Neural cell (in vitro differentiated cells): ENCODE measurements at regions not wholly inside any gene's neighbourhood (a gene's known extent, or its start where the extent isn't known, plus 50 kb on each side); places are given as distances from the start of the nearest gene placed in this dataset.

Experiments used
- H2AFZ ChIP-seq: fragments of 200-600, 300-800 bp; sonication (generic), shearing (Covaris generic); 2 replicates; pipeline ENCODE4 v1.6.0; 2014; ENCODE audit warnings: low read depth, mild to moderate bottlenecking, antibody characterized with exemption, low read length, moderate library complexity
- H3F3A ChIP-seq: fragments of 200-600 bp; shearing (Covaris generic); 2 replicates; pipeline ENCODE4 v1.6.1; 2016; ENCODE audit warnings: mild to moderate bottlenecking, moderate library complexity, mixed read lengths, antibody characterized with exemption, low read length; ENCODE audit not compliant: insufficient read depth, poor library complexity, severe bottlenecking
- H3K27ac ChIP-seq: fragments of 200-600, 300-800 bp; sonication (generic), shearing (Covaris generic); 2 replicates; pipeline ENCODE4 v1.5.1; 2014; ENCODE audit warnings: mild to moderate bottlenecking, low read length, moderate library complexity
- H3K27me3 ChIP-seq: fragments of 300-800, 200-600 bp; sonication (generic), shearing (Covaris generic); 2 replicates; pipeline ENCODE4 v1.6.0; 2014; ENCODE audit warnings: mild to moderate bottlenecking, low read depth, low read length, moderate library complexity; ENCODE audit not compliant: insufficient read depth
- H3K36me3 ChIP-seq: fragments of 300-800, 200-600 bp; sonication (generic), shearing (Covaris generic); 2 replicates; pipeline ENCODE4 v1.5.1; 2014; ENCODE audit warnings: mild to moderate bottlenecking, antibody characterized with exemption, low read length, moderate library complexity; ENCODE audit not compliant: insufficient read depth
- H3K4me2 ChIP-seq: fragments of 300-800, 200-600 bp; sonication (generic), shearing (Covaris generic); 2 replicates; pipeline ENCODE4 v1.6.0; 2014; ENCODE audit warnings: mild to moderate bottlenecking, low read length
- H3K4me3 ChIP-seq: fragments of 300-800, 200-600 bp; sonication (generic), shearing (Covaris generic); 2 replicates; pipeline ENCODE4 v1.5.1; 2014; ENCODE audit warnings: mild to moderate bottlenecking, low read length, moderate library complexity
- H3K79me2 ChIP-seq: fragments of 200-600 bp; shearing (Covaris generic); replicated peaks from 2 replicates; pipeline ENCODE4 v1.6.0; 2014; ENCODE audit warnings: mild to moderate bottlenecking, low read length, moderate library complexity; ENCODE audit not compliant: insufficient read depth
- H3K9ac ChIP-seq: fragments of 300-800, 200-600 bp; sonication (generic), shearing (Covaris generic); 2 replicates; pipeline ENCODE4 v1.6.1; 2016; ENCODE audit warnings: mild to moderate bottlenecking, low read length, mixed read lengths
- H3K9me2 ChIP-seq: fragments of 200-600 bp; shearing (Covaris generic); 2 replicates; pipeline ENCODE4 v1.6.1; 2016; ENCODE audit warnings: mild to moderate bottlenecking, low read length, mixed read lengths; ENCODE audit not compliant: insufficient read depth
- H3K9me3 ChIP-seq: fragments of 200-600, 300-800 bp; sonication (generic), shearing (Covaris generic); 2 replicates; pipeline ENCODE4 v1.6.1; 2016; ENCODE audit warnings: mild to moderate bottlenecking, mixed run types, low read length, moderate library complexity, mixed read lengths
- H4K20me1 ChIP-seq: fragments of 200-600 bp; shearing (Covaris generic); 2 replicates; pipeline ENCODE4 v1.6.1; 2016; ENCODE audit warnings: mild to moderate bottlenecking, mixed run types; ENCODE audit not compliant: insufficient read depth
- EP300 ChIP-seq: fragments of 450-650 bp; conservative IDR thresholded peaks from 2 replicates; pipeline ENCODE4 v1.6.1; 2014; ENCODE audit warnings: antibody characterized with exemption, mild to moderate bottlenecking, moderate library complexity; ENCODE audit not compliant: poor library complexity, severe bottlenecking
- EZH2 ChIP-seq: fragments of 200-600, 300-800 bp; shearing (Covaris generic), sonication (generic); IDR thresholded peaks from 2 replicates; pipeline ENCODE4 v1.6.1; 2014; ENCODE audit warnings: antibody characterized with exemption, low read length, borderline replicate concordance, mild to moderate bottlenecking; ENCODE audit not compliant: insufficient read depth, poor library complexity, severe bottlenecking
- MXI1 ChIP-seq: fragments of 450-650 bp; conservative IDR thresholded peaks from 2 replicates; pipeline ENCODE4 v1.6.1; 2014; ENCODE audit warnings: antibody characterized with exemption, mild to moderate bottlenecking; ENCODE audit not compliant: poor library complexity, severe bottlenecking
- POLR2AphosphoS5 ChIP-seq: IDR thresholded peaks from 2 replicates; pipeline ENCODE4 v1.6.1; 2012
- RAD21 ChIP-seq: fragments of 450-650 bp; conservative IDR thresholded peaks from 2 replicates; pipeline ENCODE4 v1.6.1; 2014; ENCODE audit warnings: antibody characterized with exemption, mild to moderate bottlenecking, moderate library complexity
- REST ChIP-seq: IDR thresholded peaks from 2 replicates; pipeline ENCODE4 v1.6.1; 2012; ENCODE audit warnings: borderline replicate concordance
- SMC3 ChIP-seq: fragments of 450-650 bp; conservative IDR thresholded peaks from 2 replicates; pipeline ENCODE4 v1.6.1; 2014; ENCODE audit warnings: antibody characterized with exemption, mild to moderate bottlenecking, moderate library complexity; ENCODE audit not compliant: poor library complexity
- TAF1 ChIP-seq: IDR thresholded peaks from 2 replicates; pipeline ENCODE4 v1.6.1; 2012; ENCODE audit warnings: low read depth
- TF ChIP-seq, protein P1 (sequence below): fragments of 450-650 bp; IDR thresholded peaks from 2 replicates; pipeline ENCODE4 v1.5.1; 2014; ENCODE audit warnings: antibody characterized with exemption, mild to moderate bottlenecking, moderate library complexity; ENCODE audit not compliant: poor library complexity, severe bottlenecking

- H3K4me2 ChIP-seq = no peak overlapping the region
- H3K9me2 ChIP-seq = no peaks in the 10 kb centered on the region
- no peaks in the 10 kb centered on the region for H3K79me2 ChIP-seq
- H2AFZ ChIP-seq = no peak overlapping the region
- H3K9ac ChIP-seq = no peak overlapping the region
- no peaks in the 10 kb centered on the region for H3K27me3 ChIP-seq
- H3F3A ChIP-seq = no peaks in the 10 kb centered on the region
- no peaks in the 10 kb centered on the region for H4K20me1 ChIP-seq
- no peaks in the 10 kb centered on the region for H3K9me3 ChIP-seq
- TF ChIP-seq SMC3 (no peak), REST (no peak), MXI1 (no peak), RAD21 (no peak), TAF1 (no peak), POLR2AphosphoS5 (no peak)
- H3K27ac ChIP-seq = no peak overlapping the region
- H3K4me3 ChIP-seq = no peak overlapping the region
- no peaks in the 10 kb centered on the region for H3K36me3 ChIP-seq
These were observed 201.4 kb upstream of the MARCKS start for GRCh38 chr6:113655761-113656160.

DNA sequence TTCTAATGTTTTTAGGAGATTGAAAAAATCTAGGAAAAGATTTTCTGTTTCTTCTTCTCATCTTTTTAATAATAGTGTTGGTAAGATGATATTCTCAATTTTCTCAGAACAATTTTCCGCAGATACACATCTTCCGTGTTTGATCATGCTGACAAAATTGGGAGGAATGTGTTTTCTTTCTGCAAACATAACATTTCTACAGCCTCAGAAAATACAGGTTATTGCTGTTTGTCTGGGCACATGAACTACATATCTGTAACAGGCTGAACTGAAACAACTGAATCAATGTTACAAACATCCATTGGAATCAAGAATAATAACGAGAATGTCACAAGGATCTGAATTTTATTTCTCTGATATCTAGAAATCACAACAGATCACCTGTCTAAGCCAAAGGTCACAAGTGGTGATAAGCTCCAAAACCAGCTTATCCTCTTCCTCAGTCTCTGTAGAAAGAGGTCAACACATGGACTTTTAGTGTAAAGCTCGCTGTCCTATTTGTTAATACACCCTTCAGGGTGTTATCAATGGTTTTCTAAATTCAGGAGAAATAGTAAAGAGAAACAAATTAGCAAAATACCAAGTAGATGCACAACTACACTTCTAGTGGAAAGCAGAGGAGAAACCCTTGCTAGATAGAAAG lies 197.3 kb upstream of the MARCKS start:
- Histone ChIP-seq H3K79me2 (no peaks in the 10 kb centered on the region), H3K9me2 (no peaks in the 10 kb centered on the region), H3K4me3 (no peak overlapping the region), H4K20me1 (no peaks in the 10 kb centered on the region), H3K4me2 (no peak overlapping the region), H3K9ac (no peak overlapping the region), H2AFZ (no peak overlapping the region), H3K27ac (no peak overlapping the region), H3K36me3 (no peaks in the 10 kb centered on the region), H3K9me3 (no peaks in the 10 kb centered on the region), H3K27me3 (no peaks in the 10 kb centered on the region), H3F3A (no peaks in the 10 kb centered on the region)
- TF ChIP-seq REST = no peak
- no peak for TF ChIP-seq MXI1
- TF ChIP-seq RAD21 = no peak
- no peak for TF ChIP-seq EP300
- TF ChIP-seq POLR2AphosphoS5 = no peak
- TF ChIP-seq SMC3 = no peak
- TF ChIP-seq TAF1 = no peak
- TF ChIP-seq, protein P1, sequence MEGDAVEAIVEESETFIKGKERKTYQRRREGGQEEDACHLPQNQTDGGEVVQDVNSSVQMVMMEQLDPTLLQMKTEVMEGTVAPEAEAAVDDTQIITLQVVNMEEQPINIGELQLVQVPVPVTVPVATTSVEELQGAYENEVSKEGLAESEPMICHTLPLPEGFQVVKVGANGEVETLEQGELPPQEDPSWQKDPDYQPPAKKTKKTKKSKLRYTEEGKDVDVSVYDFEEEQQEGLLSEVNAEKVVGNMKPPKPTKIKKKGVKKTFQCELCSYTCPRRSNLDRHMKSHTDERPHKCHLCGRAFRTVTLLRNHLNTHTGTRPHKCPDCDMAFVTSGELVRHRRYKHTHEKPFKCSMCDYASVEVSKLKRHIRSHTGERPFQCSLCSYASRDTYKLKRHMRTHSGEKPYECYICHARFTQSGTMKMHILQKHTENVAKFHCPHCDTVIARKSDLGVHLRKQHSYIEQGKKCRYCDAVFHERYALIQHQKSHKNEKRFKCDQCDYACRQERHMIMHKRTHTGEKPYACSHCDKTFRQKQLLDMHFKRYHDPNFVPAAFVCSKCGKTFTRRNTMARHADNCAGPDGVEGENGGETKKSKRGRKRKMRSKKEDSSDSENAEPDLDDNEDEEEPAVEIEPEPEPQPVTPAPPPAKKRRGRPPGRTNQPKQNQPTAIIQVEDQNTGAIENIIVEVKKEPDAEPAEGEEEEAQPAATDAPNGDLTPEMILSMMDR = no peak
- no peak for TF ChIP-seq EZH2
